ENCODE measurements at regions not wholly inside any gene's neighbourhood (a gene's known extent, or its start where the extent isn't known, plus 50 kb on each side); places are given as distances from the start of the nearest gene placed in this dataset.
A peak's percentile ranks its signal among the peaks of the same experiment; 100 is the strongest.

- no peaks in the 10 kb centered on the region for H3K9me3 ChIP-seq (ENCODE audit: control insufficient read depth in 2 of 2, low read length in 2 of 2)
- H3K27me3 ChIP-seq (ENCODE audit: control insufficient read depth in 1 of 2, insufficient read depth in 2 of 2, low read length in 2 of 2) = no peaks in the 10 kb centered on the region
- no peak overlapping the region for H3K9ac ChIP-seq (ENCODE audit: low read length in 2 of 2)
- no peaks in the 10 kb centered on the region for H3K36me3 ChIP-seq (ENCODE audit: control insufficient read depth in 2 of 2, insufficient read depth in 2 of 2, low read length in 2 of 2)
- no peak overlapping the region for H3K27ac ChIP-seq (ENCODE audit: low read length)
- no peaks in the 10 kb centered on the region for H3K4me1 ChIP-seq (ENCODE audit: control insufficient read depth, insufficient read depth, low read length)
- no peak overlapping the region for H3K4me3 ChIP-seq (ENCODE audit: low read length in 2 of 2)
Measured at GRCh38 chr2:207459990-207460757, 69.6 kb upstream of the CREB1 start.

- Histone ChIP-seq H3K9me3 (ENCODE audit: control insufficient read depth in 2 of 2, low read length in 2 of 2) (no peaks in the 10 kb centered on the region), H3K27me3 (ENCODE audit: control insufficient read depth in 1 of 2, insufficient read depth in 2 of 2, low read length in 2 of 2) (no peaks in the 10 kb centered on the region), H3K27ac (ENCODE audit: low read length) (no peak overlapping the region), H3K4me1 (ENCODE audit: control insufficient read depth, insufficient read depth, low read length) (no peaks in the 10 kb centered on the region), H3K36me3 (ENCODE audit: control insufficient read depth in 2 of 2, insufficient read depth in 2 of 2, low read length in 2 of 2) (no peaks in the 10 kb centered on the region), H3K4me3 (ENCODE audit: low read length in 2 of 2) (no peak overlapping the region), H3K9ac (ENCODE audit: low read length in 2 of 2) (no peak overlapping the region)
Measured at GRCh38 chr2:207463433-207463832, 66.3 kb upstream of the CREB1 start.

GRCh38 chr2:207464007-207464406, 65.8 kb upstream of the CREB1 start:
- no peak overlapping the region for H3K27ac ChIP-seq (ENCODE audit: low read length)
- no peaks in the 10 kb centered on the region for H3K36me3 ChIP-seq (ENCODE audit: control insufficient read depth in 2 of 2, insufficient read depth in 2 of 2, low read length in 2 of 2)
- no peaks in the 10 kb centered on the region for H3K9me3 ChIP-seq (ENCODE audit: control insufficient read depth in 2 of 2, low read length in 2 of 2)
- no peaks in the 10 kb centered on the region for H3K4me1 ChIP-seq (ENCODE audit: control insufficient read depth, insufficient read depth, low read length)
- no peak overlapping the region for H3K9ac ChIP-seq (ENCODE audit: low read length in 2 of 2)
- H3K4me3 ChIP-seq (ENCODE audit: low read length in 2 of 2) = no peak overlapping the region
- H3K27me3 ChIP-seq (ENCODE audit: control insufficient read depth in 1 of 2, insufficient read depth in 2 of 2, low read length in 2 of 2) = no peaks in the 10 kb centered on the region

GRCh38 chr2:207465894-207466293, 63.9 kb upstream of the CREB1 start:
- H3K36me3 ChIP-seq (ENCODE audit: control insufficient read depth in 2 of 2, insufficient read depth in 2 of 2, low read length in 2 of 2) = no peaks in the 10 kb centered on the region
- H3K4me1 ChIP-seq (ENCODE audit: control insufficient read depth, insufficient read depth, low read length) = no peaks in the 10 kb centered on the region
- no peaks in the 10 kb centered on the region for H3K27me3 ChIP-seq (ENCODE audit: control insufficient read depth in 1 of 2, insufficient read depth in 2 of 2, low read length in 2 of 2)
- no peak overlapping the region for H3K9ac ChIP-seq (ENCODE audit: low read length in 2 of 2)
- H3K9me3 ChIP-seq (ENCODE audit: control insufficient read depth in 2 of 2, low read length in 2 of 2) = no peaks in the 10 kb centered on the region
- no peak overlapping the region for H3K27ac ChIP-seq (ENCODE audit: low read length)
- no peak overlapping the region for H3K4me3 ChIP-seq (ENCODE audit: low read length in 2 of 2)

- H3K27me3 ChIP-seq (ENCODE audit: control insufficient read depth in 1 of 2, insufficient read depth in 2 of 2, low read length in 2 of 2) = no peaks in the 10 kb centered on the region
- no peaks in the 10 kb centered on the region for H3K36me3 ChIP-seq (ENCODE audit: control insufficient read depth in 2 of 2, insufficient read depth in 2 of 2, low read length in 2 of 2)
- no peak overlapping the region for H3K9ac ChIP-seq (ENCODE audit: low read length in 2 of 2)
- H3K4me1 ChIP-seq (ENCODE audit: control insufficient read depth, insufficient read depth, low read length) = peaks cover 5% of the 10 kb centered on the region
- no peak overlapping the region for H3K27ac ChIP-seq (ENCODE audit: low read length)
- H3K4me3 ChIP-seq (ENCODE audit: low read length in 2 of 2) = no peak overlapping the region
- H3K9me3 ChIP-seq (ENCODE audit: control insufficient read depth in 2 of 2, low read length in 2 of 2) = no peaks in the 10 kb centered on the region
Measured at GRCh38 chr2:207467716-207468347, 61.9 kb upstream of the CREB1 start.

GRCh38 chr2:207468488-207468887, 61.3 kb upstream of the CREB1 start:
- Histone ChIP-seq H3K4me1 (ENCODE audit: control insufficient read depth, insufficient read depth, low read length) (peaks cover 11% of the 10 kb centered on the region), H3K27ac (ENCODE audit: low read length) (no peak overlapping the region), H3K9me3 (ENCODE audit: control insufficient read depth in 2 of 2, low read length in 2 of 2) (no peaks in the 10 kb centered on the region), H3K9ac (ENCODE audit: low read length in 2 of 2) (no peak overlapping the region), H3K36me3 (ENCODE audit: control insufficient read depth in 2 of 2, insufficient read depth in 2 of 2, low read length in 2 of 2) (no peaks in the 10 kb centered on the region), H3K27me3 (ENCODE audit: control insufficient read depth in 1 of 2, insufficient read depth in 2 of 2, low read length in 2 of 2) (no peaks in the 10 kb centered on the region), H3K4me3 (ENCODE audit: low read length in 2 of 2) (no peak overlapping the region)

GRCh38 chr2:207469451-207469850, 60.3 kb upstream of the CREB1 start:
- Histone ChIP-seq H3K36me3 (ENCODE audit: control insufficient read depth in 2 of 2, insufficient read depth in 2 of 2, low read length in 2 of 2) (no peaks in the 10 kb centered on the region), H3K9ac (ENCODE audit: low read length in 2 of 2) (no peak overlapping the region), H3K4me1 (ENCODE audit: control insufficient read depth, insufficient read depth, low read length) (peaks cover 14% of the 10 kb centered on the region), H3K4me3 (ENCODE audit: low read length in 2 of 2) (no peak overlapping the region), H3K27me3 (ENCODE audit: control insufficient read depth in 1 of 2, insufficient read depth in 2 of 2, low read length in 2 of 2) (no peaks in the 10 kb centered on the region), H3K9me3 (ENCODE audit: control insufficient read depth in 2 of 2, low read length in 2 of 2) (no peaks in the 10 kb centered on the region), H3K27ac (ENCODE audit: low read length) (no peak overlapping the region)

GRCh38 chr2:207469943-207470729, 59.6 kb upstream of the CREB1 start:
- Histone ChIP-seq H3K4me1 (ENCODE audit: control insufficient read depth, insufficient read depth, low read length) (peaks cover 14% of the 10 kb centered on the region), H3K36me3 (ENCODE audit: control insufficient read depth in 2 of 2, insufficient read depth in 2 of 2, low read length in 2 of 2) (no peaks in the 10 kb centered on the region), H3K9me3 (ENCODE audit: control insufficient read depth in 2 of 2, low read length in 2 of 2) (no peaks in the 10 kb centered on the region), H3K4me3 (ENCODE audit: low read length in 2 of 2) (no peak overlapping the region), H3K27me3 (ENCODE audit: control insufficient read depth in 1 of 2, insufficient read depth in 2 of 2, low read length in 2 of 2) (no peaks in the 10 kb centered on the region), H3K27ac (ENCODE audit: low read length) (no peak overlapping the region), H3K9ac (ENCODE audit: low read length in 2 of 2) (no peak overlapping the region)

- Histone ChIP-seq H3K9me3 (ENCODE audit: control insufficient read depth in 2 of 2, low read length in 2 of 2) (no peaks in the 10 kb centered on the region), H3K36me3 (ENCODE audit: control insufficient read depth in 2 of 2, insufficient read depth in 2 of 2, low read length in 2 of 2) (no peaks in the 10 kb centered on the region), H3K27me3 (ENCODE audit: control insufficient read depth in 1 of 2, insufficient read depth in 2 of 2, low read length in 2 of 2) (no peaks in the 10 kb centered on the region)
Measured at GRCh38 chr2:207471261-207471660, 58.5 kb upstream of the CREB1 start.

GRCh38 chr2:207472343-207473048, 57.3 kb upstream of the CREB1 start:
- Histone ChIP-seq H3K9ac (ENCODE audit: low read length in 2 of 2) (peak overlapping the region; percentile 31 to 71), H3K27ac (ENCODE audit: low read length) (peak overlapping the region; percentile 46), H3K4me3 (ENCODE audit: low read length in 2 of 2) (peak overlapping the region; percentile 18 to 69), H3K27me3 (ENCODE audit: control insufficient read depth in 1 of 2, insufficient read depth in 2 of 2, low read length in 2 of 2) (no peaks in the 10 kb centered on the region), H3K36me3 (ENCODE audit: control insufficient read depth in 2 of 2, insufficient read depth in 2 of 2, low read length in 2 of 2) (no peaks in the 10 kb centered on the region), H3K4me1 (ENCODE audit: control insufficient read depth, insufficient read depth, low read length) (peaks cover 14% of the 10 kb centered on the region), H3K9me3 (ENCODE audit: control insufficient read depth in 2 of 2, low read length in 2 of 2) (no peaks in the 10 kb centered on the region)

More at GRCh38 chr2:207471261-207471660, 58.5 kb upstream of the CREB1 start:
- H3K4me1 ChIP-seq (ENCODE audit: control insufficient read depth, insufficient read depth, low read length) = peaks cover 14% of the 10 kb centered on the region
- no peak overlapping the region for H3K27ac ChIP-seq (ENCODE audit: low read length)
- H3K4me3 ChIP-seq (ENCODE audit: low read length in 2 of 2) = no peak overlapping the region
- H3K9ac ChIP-seq (ENCODE audit: low read length in 2 of 2) = no peak overlapping the region
